ENCODE measurements at regions not wholly inside any gene's neighbourhood (a gene's known extent, or its start where the extent isn't known, plus 50 kb on each side); places are given as distances from the start of the nearest gene placed in this dataset.

GRCh38 chr5:155103146-155103545 is 89.6 kb downstream of the KIF4B start:
- H3K9me2 ChIP-seq (ENCODE audit: insufficient read depth), result no peaks in the 10 kb centered on the region
- no peak overlapping the region for H3K4me3 ChIP-seq
- H3K27me3 ChIP-seq (ENCODE audit: insufficient read depth, low read depth), result peaks cover 89% of the 10 kb centered on the region
- H3K4me1 ChIP-seq (replicated peaks; ENCODE audit: insufficient read depth), result no peaks in the 10 kb centered on the region
- intact Hi-C loops (cut with micrococcal nuclease; ENCODE audit: unreplicated experiment), result no loop called here
- H3K9me3 ChIP-seq (ENCODE audit: insufficient read depth, low read depth), result no peaks in the 10 kb centered on the region
- H3K27ac ChIP-seq, result no peak overlapping the region
- H3F3A ChIP-seq (ENCODE audit: insufficient read depth, low read depth), result no peaks in the 10 kb centered on the region
- TF ChIP-seq CTCF (conservative IDR thresholded peaks at IDR 0.05), result no peak
- TF ChIP-seq EZH2 (IDR thresholded peaks at IDR 0.05; ENCODE audit: low read depth), result no peak
- no peaks in the 10 kb centered on the region for H3K36me3 ChIP-seq (ENCODE audit: low read depth)
- no TSS peak for BruUV-seq (replicated peaks)
- no peaks in the 10 kb centered on the region for H4K20me1 ChIP-seq (ENCODE audit: insufficient read depth)
- DNase-seq, result no peak
- H3K4me2 ChIP-seq, result no peak overlapping the region
- CTCF ChIA-PET, result no interaction called here
- no peak overlapping the region for H2AFZ ChIP-seq
- POLR2A ChIA-PET (ENCODE audit: unreplicated experiment), result no interaction called here
- no peaks in the 10 kb centered on the region for H3K79me2 ChIP-seq (ENCODE audit: low read depth)

GRCh38 chr5:155104441-155104840 is 90.9 kb downstream of the KIF4B start:
- Histone ChIP-seq H3K27me3 (ENCODE audit: insufficient read depth, low read depth) (peaks cover 85% of the 10 kb centered on the region), H3K9me3 (ENCODE audit: insufficient read depth, low read depth) (no peaks in the 10 kb centered on the region), H2AFZ (no peak overlapping the region), H3K36me3 (ENCODE audit: low read depth) (no peaks in the 10 kb centered on the region), H3K9me2 (ENCODE audit: insufficient read depth) (no peaks in the 10 kb centered on the region), H4K20me1 (ENCODE audit: insufficient read depth) (no peaks in the 10 kb centered on the region), H3F3A (ENCODE audit: insufficient read depth, low read depth) (no peaks in the 10 kb centered on the region), H3K4me1 (replicated peaks; ENCODE audit: insufficient read depth) (no peaks in the 10 kb centered on the region), H3K27ac (no peak overlapping the region), H3K4me2 (no peak overlapping the region), H3K79me2 (ENCODE audit: low read depth) (no peaks in the 10 kb centered on the region), H3K4me3 (no peak overlapping the region)
- no peak for DNase-seq
- intact Hi-C loops (cut with micrococcal nuclease; ENCODE audit: unreplicated experiment), result no loop called here
- no TSS peak for BruUV-seq (replicated peaks)
- no peak for TF ChIP-seq CTCF (conservative IDR thresholded peaks at IDR 0.05)
- no peak for TF ChIP-seq EZH2 (IDR thresholded peaks at IDR 0.05; ENCODE audit: low read depth)
- CTCF ChIA-PET, result no interaction called here
- POLR2A ChIA-PET (ENCODE audit: unreplicated experiment), result no interaction called here

GRCh38 chr5:155106221-155106620 is 92.7 kb downstream of the KIF4B start:
- Histone ChIP-seq H3K27me3 (ENCODE audit: insufficient read depth, low read depth) (peaks cover 70% of the 10 kb centered on the region), H2AFZ (no peak overlapping the region), H3F3A (ENCODE audit: insufficient read depth, low read depth) (no peaks in the 10 kb centered on the region), H3K36me3 (ENCODE audit: low read depth) (no peaks in the 10 kb centered on the region), H3K9me2 (ENCODE audit: insufficient read depth) (no peaks in the 10 kb centered on the region), H4K20me1 (ENCODE audit: insufficient read depth) (no peaks in the 10 kb centered on the region), H3K79me2 (ENCODE audit: low read depth) (no peaks in the 10 kb centered on the region), H3K4me1 (replicated peaks; ENCODE audit: insufficient read depth) (no peaks in the 10 kb centered on the region), H3K9me3 (ENCODE audit: insufficient read depth, low read depth) (no peaks in the 10 kb centered on the region), H3K27ac (no peak overlapping the region), H3K4me3 (no peak overlapping the region), H3K4me2 (no peak overlapping the region)
- no peak for TF ChIP-seq CTCF (conservative IDR thresholded peaks at IDR 0.05)
- TF ChIP-seq EZH2 (IDR thresholded peaks at IDR 0.05; ENCODE audit: low read depth), result no peak
- intact Hi-C loops (cut with micrococcal nuclease; ENCODE audit: unreplicated experiment), result no loop called here
- POLR2A ChIA-PET (ENCODE audit: unreplicated experiment), result no interaction called here
- CTCF ChIA-PET, result no interaction called here
- no TSS peak for BruUV-seq (replicated peaks)
- no peak for DNase-seq

All from PC-9 (cell line).